ENCODE measurements at regions not wholly inside any gene's neighbourhood (a gene's known extent, or its start where the extent isn't known, plus 50 kb on each side); places are given as distances from the start of the nearest gene placed in this dataset.

- TF ChIP-seq GATA3 (IDR thresholded peaks at IDR 0.05; ENCODE audit: low read depth, low read length) (no peak), GATA2 (IDR thresholded peaks at IDR 0.05; ENCODE audit: low read depth, low read length) (no peak)
Measured at GRCh38 chr5:155530046-155530445, 516.5 kb downstream of the KIF4B start.

Data from SH-SY5Y (cell line).